H1 (cell line): ENCODE measurements at regions not wholly inside any gene's neighbourhood (a gene's known extent, or its start where the extent isn't known, plus 50 kb on each side); places are given as distances from the start of the nearest gene placed in this dataset.

Experiments
- POLR2A ChIP-seq, 2 experiments: IDR thresholded peaks; 1 replicate in 1 of 2; 2 replicates in 1 of 2; pipeline ENCODE4 v1.6.1; 2011; ENCODE audit warnings: low read depth in 2 of 2, low read length in 2 of 2, mild to moderate bottlenecking in 2 of 2; ENCODE audit errors: control extremely low read depth in 1 of 2
- TF ChIP-seq, protein P1 (sequence below), 3 experiments: IDR thresholded peaks; 1 replicate in 2 of 3; 2 replicates in 1 of 3; pipeline versions ENCODE4 v1.5.1 to v1.6.1; 2011; ENCODE audit warnings: low read length in 3 of 3, mild to moderate bottlenecking in 3 of 3, inconsistent platforms in 2 of 3, low read depth in 1 of 3, moderate library complexity in 1 of 3; ENCODE audit not compliant: insufficient read depth in 1 of 3; ENCODE audit errors: control extremely low read depth in 1 of 3

DNA sequence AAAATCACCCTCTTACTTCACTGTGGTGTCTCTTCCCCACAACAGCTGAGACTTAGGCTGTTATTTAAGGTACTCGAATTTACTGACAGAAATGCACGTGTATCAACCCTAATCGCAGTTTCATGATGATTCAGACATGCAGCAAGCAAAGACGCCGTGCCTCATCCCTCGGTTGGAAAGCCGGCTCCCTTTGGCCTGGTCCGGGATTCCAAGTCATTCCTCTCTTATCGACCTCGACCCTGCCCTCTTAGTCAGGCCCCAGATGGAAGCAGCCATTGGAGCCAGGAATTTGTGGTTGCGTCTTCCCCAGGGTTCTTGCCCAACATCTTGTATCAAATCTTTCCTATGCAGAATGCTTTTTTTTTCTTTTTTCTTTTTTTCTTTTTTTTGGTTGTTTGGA, 229.5 kb downstream of the GATA3 start:
- TF ChIP-seq, protein P1, sequence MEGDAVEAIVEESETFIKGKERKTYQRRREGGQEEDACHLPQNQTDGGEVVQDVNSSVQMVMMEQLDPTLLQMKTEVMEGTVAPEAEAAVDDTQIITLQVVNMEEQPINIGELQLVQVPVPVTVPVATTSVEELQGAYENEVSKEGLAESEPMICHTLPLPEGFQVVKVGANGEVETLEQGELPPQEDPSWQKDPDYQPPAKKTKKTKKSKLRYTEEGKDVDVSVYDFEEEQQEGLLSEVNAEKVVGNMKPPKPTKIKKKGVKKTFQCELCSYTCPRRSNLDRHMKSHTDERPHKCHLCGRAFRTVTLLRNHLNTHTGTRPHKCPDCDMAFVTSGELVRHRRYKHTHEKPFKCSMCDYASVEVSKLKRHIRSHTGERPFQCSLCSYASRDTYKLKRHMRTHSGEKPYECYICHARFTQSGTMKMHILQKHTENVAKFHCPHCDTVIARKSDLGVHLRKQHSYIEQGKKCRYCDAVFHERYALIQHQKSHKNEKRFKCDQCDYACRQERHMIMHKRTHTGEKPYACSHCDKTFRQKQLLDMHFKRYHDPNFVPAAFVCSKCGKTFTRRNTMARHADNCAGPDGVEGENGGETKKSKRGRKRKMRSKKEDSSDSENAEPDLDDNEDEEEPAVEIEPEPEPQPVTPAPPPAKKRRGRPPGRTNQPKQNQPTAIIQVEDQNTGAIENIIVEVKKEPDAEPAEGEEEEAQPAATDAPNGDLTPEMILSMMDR (IDR thresholded peaks at IDR 0.05; ENCODE audit: control extremely low read depth in 1 of 3, insufficient read depth in 1 of 3, low read depth in 1 of 3, low read length in 3 of 3): no peak
- no peak for TF ChIP-seq POLR2A (IDR thresholded peaks at IDR 0.05; ENCODE audit: control extremely low read depth in 1 of 2, low read depth in 2 of 2, low read length in 2 of 2)
